SK-N-DZ (cell line): ENCODE measurements at regions not wholly inside any gene's neighbourhood (a gene's known extent, or its start where the extent isn't known, plus 50 kb on each side); places are given as distances from the start of the nearest gene placed in this dataset.
"Not testable (repeated sequence)": the region's sequence is repeated elsewhere in the genome, so short reads cannot be mapped to it uniquely, and the experiment has no call there.

Experiments
- DNase-seq: peaks from one replicate; pipeline ENCODE4 v3.0.0-alpha.2; 2015; ENCODE audit warnings: low spot score

- no peak for DNase-seq
Observed at GRCh38 chr13:28607187-28607955, 51.6 kb upstream of the POMP start.

- no peak for DNase-seq
Observed at GRCh38 chr13:28606466-28606865, 52.5 kb upstream of the POMP start.

- not testable (repeated sequence) for DNase-seq
Observed at GRCh38 chr13:28605147-28605546, 53.8 kb upstream of the POMP start.

GRCh38 chr13:28603043-28603664 lies 55.8 kb upstream of the POMP start:
- no peak for DNase-seq

GRCh38 chr13:28602580-28602979 lies 56.4 kb upstream of the POMP start:
- no peak for DNase-seq

- no peak for DNase-seq
Observed at GRCh38 chr13:28601581-28601980, 57.3 kb upstream of the POMP start.

- no peak for DNase-seq
Observed at GRCh38 chr13:28597641-28598040, 61.3 kb upstream of the POMP start.

- DNase-seq = no peak
Observed at GRCh38 chr13:28590461-28590860, 68.5 kb upstream of the POMP start.

GRCh38 chr13:28588296-28588695 lies 70.6 kb upstream of the POMP start:
- no peak for DNase-seq

- DNase-seq = no peak
Observed at GRCh38 chr13:28587174-28587540, 71.8 kb upstream of the POMP start.

- no peak for DNase-seq
Observed at GRCh38 chr13:28586439-28587173, 72.3 kb upstream of the POMP start.

- no peak for DNase-seq
Observed at GRCh38 chr13:28585561-28585960, 73.4 kb upstream of the POMP start.

GRCh38 chr13:28584873-28585381 lies 74.0 kb upstream of the POMP start:
- DNase-seq = no peak

- no peak for DNase-seq
Observed at GRCh38 chr13:28583651-28584091, 75.3 kb upstream of the POMP start.

GRCh38 chr13:28582892-28583240 lies 76.1 kb upstream of the POMP start:
- no peak for DNase-seq

- DNase-seq = peak; percentile 6
Observed at GRCh38 chr13:28582225-28582891, 76.6 kb upstream of the POMP start.

- DNase-seq = no peak
Observed at GRCh38 chr13:28581451-28581850, 77.5 kb upstream of the POMP start.

- DNase-seq = no peak
Observed at GRCh38 chr13:28579736-28580135, 79.2 kb upstream of the POMP start.

- no peak for DNase-seq
Observed at GRCh38 chr13:28579322-28579721, 79.6 kb upstream of the POMP start.

- no peak for DNase-seq
Observed at GRCh38 chr13:28576067-28576466, 81.1 kb upstream of the FLT1 start.

GRCh38 chr13:28575200-28575599 lies 80.3 kb upstream of the FLT1 start:
- DNase-seq = no peak

- no peak for DNase-seq
Observed at GRCh38 chr13:28574617-28575142, 79.8 kb upstream of the FLT1 start.
